Fibroblast of upper back skin (primary cell): ENCODE measurements at regions not wholly inside any gene's neighbourhood (a gene's known extent, or its start where the extent isn't known, plus 50 kb on each side); places are given as distances from the start of the nearest gene placed in this dataset.

ENCODE experiments used
- DNase-seq: peaks from one replicate; pipeline ENCODE4 v3.0.0-alpha.2; 2013

DNA sequence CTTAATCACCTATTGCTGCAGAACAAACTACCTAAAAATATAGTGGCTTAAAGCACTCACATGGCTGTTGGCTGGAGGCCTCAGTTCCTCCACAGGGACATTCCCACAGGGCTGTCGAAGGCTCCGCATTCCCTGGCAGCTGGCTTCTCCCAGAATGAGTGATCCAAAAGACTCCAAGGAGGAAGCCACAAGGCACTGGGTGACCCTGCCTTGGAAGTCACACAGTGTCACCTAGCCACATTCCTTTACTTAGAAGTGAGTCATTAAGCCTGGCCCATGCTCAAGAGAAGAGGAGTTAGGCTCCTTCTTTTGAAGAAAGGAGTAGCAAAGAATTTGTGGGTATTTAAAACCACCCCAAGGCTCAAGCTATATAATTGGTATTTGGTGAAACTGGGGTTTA, 63.9 kb upstream of the MAP1LC3B2 start:
- DNase-seq: peak; percentile 80

DNA sequence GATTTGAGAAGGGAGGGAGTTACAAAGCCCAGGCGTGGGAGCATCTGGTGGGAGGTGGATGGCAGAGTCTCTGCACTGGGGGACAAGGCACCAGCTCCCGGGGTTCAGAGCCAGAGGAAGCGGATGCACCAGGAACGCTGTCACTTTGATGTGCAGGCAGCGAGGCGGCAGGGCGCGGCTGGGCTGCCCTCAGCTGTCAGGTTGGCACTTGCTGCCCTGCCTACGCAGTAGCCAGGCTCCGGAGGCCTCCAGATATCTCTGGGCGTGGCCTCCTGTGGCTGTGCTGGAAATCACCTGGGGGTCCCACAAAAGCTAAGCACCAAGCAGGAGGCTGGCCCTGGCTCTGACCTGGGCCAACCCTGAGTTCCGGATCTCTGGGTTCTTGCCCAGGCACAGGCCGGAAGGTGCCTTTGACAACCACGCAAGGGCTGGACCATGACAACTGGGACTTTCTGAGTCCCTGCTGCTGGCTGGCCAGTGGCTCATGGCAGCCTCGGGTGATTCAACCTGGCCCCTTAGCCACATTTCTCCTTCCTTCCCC, 62.1 kb upstream of the MAP1LC3B2 start:
- DNase-seq: no peak

GRCh38 chr12:116498471-116498870, 60.7 kb upstream of the MAP1LC3B2 start:
- DNase-seq: peak; percentile 86

DNA sequence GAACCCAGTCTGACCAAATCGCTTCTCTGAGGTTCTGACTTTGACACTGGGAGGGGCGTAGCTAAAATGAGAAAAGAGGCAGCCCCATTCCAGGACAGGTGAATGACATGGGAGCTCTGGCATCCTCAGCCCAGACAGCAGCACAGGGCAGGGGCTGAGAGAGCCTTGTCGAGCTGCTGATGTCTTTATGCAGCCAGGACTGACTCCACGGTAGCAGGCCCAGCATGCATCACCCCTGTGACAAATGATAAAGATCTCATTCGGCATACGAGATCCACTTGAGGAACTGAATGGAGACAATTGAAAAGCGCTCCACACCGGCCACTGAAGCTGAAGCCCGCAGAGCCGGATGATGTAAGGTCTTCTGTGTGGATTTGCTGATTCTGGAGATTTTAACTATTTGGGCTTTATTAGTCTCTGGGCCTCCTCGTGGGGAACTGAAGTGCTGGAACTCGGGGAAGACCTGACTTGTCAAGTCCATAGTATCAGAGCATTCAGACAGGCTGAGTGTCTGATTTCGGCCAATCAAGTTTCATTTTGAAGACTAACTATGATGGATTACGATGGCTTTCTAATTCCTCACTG, 56.9 kb upstream of the MAP1LC3B2 start:
- DNase-seq: no peak

DNA sequence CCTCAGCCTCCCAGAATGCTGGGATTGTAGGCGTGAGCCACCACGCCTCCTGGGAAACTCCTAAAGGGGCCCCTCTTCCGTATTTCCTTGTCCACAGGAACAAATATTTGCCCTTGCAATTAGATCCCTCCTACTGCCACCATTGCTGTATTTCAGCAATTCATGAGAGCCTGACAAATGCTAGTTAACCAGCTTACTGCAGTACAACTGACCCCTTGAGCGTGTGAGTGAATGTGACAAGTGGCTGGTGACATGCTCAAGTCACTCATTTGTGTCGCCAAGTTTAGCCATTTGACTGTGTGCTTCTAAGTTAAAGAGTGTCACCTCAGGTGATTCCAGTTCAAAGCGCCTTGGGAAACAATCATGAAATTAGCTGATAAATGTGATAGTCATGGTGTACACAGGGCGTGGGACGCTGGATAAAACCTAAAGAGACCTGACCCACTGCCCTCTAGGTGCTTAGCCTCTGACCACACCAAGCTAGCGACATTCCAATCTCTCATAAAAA, 56.1 kb upstream of the MAP1LC3B2 start:
- no peak for DNase-seq

GRCh38 chr12:116504438-116504837, 54.7 kb upstream of the MAP1LC3B2 start:
- no peak for DNase-seq

- no peak for DNase-seq
Measured at GRCh38 chr12:116506697-116507064, 52.5 kb upstream of the MAP1LC3B2 start.

GRCh38 chr12:116508145-116509121, 50.7 kb upstream of the MAP1LC3B2 start:
- DNase-seq: no peak
